ENCODE measurements at regions not wholly inside any gene's neighbourhood (a gene's known extent, or its start where the extent isn't known, plus 50 kb on each side); places are given as distances from the start of the nearest gene placed in this dataset.

DNA sequence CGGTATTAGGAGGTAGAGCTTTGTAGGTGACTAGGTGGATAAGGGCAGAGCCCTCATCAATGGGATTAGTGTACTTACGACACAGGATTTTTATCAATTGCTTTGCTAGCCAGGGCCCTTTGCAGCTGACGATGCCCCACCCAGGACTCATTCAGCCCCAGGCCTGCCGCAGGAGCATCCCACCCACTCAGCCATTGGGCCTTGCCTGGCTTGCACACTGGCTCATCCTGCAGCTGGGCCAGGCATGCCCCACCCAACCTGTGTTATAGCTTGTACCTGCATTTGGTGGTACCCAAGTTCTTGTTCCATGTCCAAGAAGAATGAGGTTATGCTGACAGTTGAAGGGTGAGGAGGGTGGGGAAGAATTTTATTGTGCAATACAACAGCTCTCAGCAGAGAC, 317.5 kb downstream of the PPARGC1A start:
- no peak for DNase-seq (ENCODE audit: low spot score)
- intact Hi-C loops (cut with DNase I): loop anchor here in 1 of 2 donors (10.0 kb wide), 1 partner anchor 178 kb away; no protein-coding TSS in a partner anchor

GRCh38 chr4:23567338-23567737, 322.5 kb downstream of the PPARGC1A start:
- intact Hi-C loops (cut with DNase I): no loop called here
- no peak for DNase-seq (ENCODE audit: low spot score)

DNA sequence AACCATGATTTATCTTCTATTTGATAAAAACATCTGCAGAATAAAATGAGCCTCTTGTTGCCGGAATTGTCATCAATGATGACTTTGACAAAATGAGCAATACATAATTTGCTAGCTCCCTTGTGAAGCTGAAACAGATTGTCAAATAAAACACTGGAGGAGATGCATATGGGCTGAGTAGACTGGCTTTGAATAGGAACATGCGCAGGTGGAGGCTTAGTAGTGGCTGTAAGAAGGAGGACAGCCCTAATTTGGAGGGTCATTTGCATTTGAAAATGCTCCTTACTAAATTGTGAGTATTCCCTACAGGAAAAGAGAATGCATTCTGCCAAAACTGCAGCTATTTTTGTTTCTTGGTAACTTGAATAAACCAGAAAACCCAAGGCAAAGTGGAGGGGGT, 329.1 kb downstream of the PPARGC1A start:
- DNase-seq (ENCODE audit: low spot score): no peak
- intact Hi-C loops (cut with DNase I): no loop called here

DNA sequence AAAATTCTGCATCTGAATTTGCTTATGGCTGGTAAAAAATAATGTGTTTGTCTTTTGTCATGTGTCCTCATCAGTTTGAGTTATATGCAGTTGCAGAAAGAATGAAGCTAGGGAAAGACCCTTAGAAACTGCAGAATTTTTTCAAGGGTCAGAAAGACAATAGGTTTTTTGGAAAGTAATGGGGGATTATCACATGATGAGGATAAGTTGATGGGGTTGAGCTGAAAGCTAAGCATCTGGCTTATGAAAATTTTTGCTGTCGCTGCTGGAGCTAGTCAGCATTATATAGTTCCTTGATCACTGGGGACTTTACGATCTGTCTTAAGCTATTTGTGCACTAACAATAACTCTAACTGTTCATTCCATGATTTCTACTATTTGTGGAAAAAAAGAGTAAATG, 331.7 kb downstream of the PPARGC1A start:
- DNase-seq (ENCODE audit: low spot score): no peak
- intact Hi-C loops (cut with DNase I): no loop called here

DNA sequence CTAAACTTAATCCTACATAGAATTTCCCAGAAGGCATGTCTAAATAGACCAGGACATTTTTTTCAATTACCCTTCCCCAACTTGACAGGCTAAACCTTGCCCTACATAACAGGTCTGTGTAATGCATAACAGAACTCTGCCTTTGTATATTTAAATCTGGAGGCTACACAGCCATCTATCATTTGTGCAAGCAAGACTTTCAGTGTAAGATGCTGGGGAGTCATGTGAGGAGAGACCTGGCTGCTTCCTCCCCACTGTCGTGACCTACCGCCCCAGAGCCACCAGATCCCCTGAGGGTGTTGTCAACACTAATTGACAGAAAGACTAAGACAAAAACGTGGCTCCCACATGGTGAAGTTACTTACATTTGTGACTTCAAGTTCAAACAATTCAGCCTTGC, 342.2 kb downstream of the PPARGC1A start:
- intact Hi-C loops (cut with DNase I): no loop called here
- no peak for DNase-seq (ENCODE audit: low spot score)

DNA sequence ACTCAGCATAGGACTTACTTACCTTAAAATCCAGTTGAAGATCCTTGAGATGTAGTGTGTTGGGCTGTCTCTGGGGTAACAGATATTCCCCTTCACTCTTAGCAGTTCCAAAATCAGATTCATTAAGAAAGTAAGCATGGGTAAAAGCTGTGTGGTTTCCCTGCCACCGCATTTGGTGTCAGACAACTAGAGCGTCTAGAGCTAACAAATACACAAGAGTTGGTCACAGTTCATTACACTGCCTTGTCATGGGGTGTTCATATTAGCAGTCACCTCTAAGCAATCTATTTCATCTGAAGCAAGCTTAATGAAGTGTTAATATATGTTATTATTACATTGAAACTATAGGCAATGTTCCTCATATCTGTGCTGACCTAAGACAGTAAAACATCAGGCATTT, 342.8 kb downstream of the PPARGC1A start:
- no peak for DNase-seq (ENCODE audit: low spot score)
- intact Hi-C loops (cut with DNase I): no loop called here

GRCh38 chr4:23539969-23540569, 349.8 kb downstream of the PPARGC1A start:
- no peak for DNase-seq (ENCODE audit: low spot score)
- intact Hi-C loops (cut with DNase I): no loop called here

DNA sequence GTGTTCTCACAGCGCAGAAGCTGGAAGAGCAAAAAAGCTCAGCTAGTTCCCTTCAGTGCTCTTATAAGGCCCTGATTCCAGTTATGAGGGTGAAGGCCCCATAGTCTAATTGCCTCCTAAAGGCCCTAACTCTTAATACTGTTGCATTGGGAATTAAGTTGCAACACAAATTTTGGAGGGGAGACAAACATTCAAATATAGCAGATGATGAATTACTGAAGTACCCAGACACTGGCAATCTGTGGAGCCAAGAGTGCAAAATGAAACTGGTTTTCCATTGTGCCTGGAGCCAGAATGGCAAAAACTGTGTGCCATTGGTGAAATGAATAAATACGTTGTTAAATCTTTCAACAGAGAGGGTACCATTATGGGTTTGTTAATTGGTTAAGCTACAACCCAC, 356.0 kb downstream of the PPARGC1A start:
- intact Hi-C loops (cut with DNase I): no loop called here
- no peak for DNase-seq (ENCODE audit: low spot score)

GRCh38 chr4:23516716-23517115, 373.1 kb downstream of the PPARGC1A start:
- no peak for DNase-seq (ENCODE audit: low spot score)
- intact Hi-C loops (cut with DNase I): no loop called here

- intact Hi-C loops (cut with DNase I): no loop called here
- DNase-seq (ENCODE audit: low spot score): no peak
Observed at GRCh38 chr4:23504083-23504482, 385.8 kb downstream of the PPARGC1A start.

DNA sequence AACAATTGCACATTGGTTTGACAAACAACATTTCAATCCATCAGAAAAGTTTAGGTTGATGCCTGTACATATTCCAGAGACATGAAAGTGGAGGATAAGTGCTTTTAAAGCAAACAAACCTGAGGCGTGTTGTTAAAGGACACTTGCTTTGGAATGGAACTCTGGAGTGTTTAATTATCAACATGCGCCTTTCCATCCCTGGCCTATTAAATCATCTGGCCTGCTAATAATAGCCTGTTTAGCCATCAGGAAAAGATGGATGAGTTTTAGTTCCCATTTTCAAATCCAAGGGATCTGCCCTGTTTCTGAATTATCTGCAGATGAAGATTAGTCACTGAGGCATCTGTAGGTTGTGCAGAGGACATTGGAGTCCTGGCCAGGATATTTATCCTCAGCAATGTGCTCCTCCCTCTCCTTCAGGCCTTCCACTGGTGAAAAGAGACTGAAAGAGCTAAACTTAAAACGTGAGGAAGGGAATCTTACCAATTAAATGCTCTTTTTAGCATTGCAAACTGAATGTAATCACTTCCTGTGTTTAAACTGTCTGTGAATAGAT, 388.9 kb downstream of the PPARGC1A start:
- intact Hi-C loops (cut with DNase I): no loop called here
- no peak for DNase-seq (ENCODE audit: low spot score)

- intact Hi-C loops (cut with DNase I): no loop called here
- DNase-seq (ENCODE audit: low spot score): no peak
Observed at GRCh38 chr4:23485801-23486200, 404.0 kb downstream of the PPARGC1A start.

DNA sequence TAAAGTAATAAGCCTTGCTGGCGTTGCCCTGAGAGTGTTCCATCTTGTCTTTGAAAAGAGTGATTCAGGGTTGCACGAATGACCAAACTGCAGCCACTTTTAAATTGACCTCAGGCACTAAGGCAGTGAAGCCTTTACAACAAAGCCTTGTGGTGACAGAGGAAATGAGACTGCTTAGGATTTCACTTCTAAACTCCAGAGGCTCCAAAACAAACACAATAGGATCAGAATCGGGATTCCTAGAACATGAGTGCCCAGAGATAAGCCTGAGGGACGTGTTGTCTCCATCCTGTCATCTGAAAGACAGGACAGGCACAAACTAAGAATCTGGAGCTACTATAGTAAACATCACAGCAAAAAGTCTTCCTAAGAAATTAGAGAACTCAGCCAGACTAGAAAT, 405.2 kb downstream of the PPARGC1A start:
- DNase-seq (ENCODE audit: low spot score): no peak
- intact Hi-C loops (cut with DNase I): no loop called here

DNA sequence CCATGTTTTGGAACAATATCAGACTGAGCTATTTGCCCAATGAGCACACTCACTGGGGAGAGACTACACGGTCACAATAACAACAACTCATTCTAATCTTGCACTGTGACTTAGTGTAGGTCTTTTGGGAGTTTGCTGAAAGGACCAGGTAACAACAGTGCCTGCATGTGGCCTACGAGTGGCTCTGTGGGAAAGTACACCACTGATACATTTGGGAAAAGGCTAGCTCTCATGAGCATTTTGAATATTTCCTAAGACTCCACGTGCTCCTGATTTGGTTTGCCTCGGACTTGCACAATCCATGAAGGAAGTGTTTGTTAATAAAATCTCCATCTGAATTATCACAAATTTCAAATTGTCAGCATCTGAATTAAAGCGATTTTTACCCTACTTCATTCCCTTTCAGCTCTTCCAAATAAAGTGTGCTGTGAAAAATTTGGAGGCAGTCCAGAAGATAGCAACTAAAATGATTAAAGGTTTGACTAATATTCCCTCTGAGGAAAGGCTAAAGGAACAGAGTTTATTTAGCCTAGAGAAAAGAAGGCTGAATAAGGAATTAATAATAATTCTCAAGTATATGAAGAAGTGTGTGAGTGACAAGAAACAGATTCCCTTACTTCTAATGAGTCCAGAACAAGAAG, 406.4 kb downstream of the PPARGC1A start:
- intact Hi-C loops (cut with DNase I): no loop called here
- no peak for DNase-seq (ENCODE audit: low spot score)

DNA sequence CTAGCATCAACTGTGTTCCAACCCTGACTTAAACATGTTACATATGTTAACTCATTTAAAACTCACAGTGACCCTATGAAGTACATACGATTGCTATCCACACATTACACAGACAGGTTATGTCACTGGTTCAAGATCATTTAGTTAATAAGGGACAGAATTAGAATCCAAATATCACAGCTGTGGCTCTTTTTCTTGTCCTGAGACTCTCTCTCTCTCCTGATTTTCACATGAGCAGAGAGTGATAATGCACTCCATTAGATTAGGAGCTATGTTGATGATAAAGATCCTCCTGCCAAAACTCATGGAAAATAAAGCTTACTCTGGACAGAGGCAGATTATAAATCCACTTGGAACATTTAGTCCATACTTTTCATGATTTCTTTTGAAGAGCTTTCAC, 408.3 kb downstream of the PPARGC1A start:
- intact Hi-C loops (cut with DNase I): no loop called here
- DNase-seq (ENCODE audit: low spot score): no peak

GRCh38 chr4:23477905-23478304, 411.9 kb downstream of the PPARGC1A start:
- intact Hi-C loops (cut with DNase I): no loop called here
- DNase-seq (ENCODE audit: low spot score): no peak

DNA sequence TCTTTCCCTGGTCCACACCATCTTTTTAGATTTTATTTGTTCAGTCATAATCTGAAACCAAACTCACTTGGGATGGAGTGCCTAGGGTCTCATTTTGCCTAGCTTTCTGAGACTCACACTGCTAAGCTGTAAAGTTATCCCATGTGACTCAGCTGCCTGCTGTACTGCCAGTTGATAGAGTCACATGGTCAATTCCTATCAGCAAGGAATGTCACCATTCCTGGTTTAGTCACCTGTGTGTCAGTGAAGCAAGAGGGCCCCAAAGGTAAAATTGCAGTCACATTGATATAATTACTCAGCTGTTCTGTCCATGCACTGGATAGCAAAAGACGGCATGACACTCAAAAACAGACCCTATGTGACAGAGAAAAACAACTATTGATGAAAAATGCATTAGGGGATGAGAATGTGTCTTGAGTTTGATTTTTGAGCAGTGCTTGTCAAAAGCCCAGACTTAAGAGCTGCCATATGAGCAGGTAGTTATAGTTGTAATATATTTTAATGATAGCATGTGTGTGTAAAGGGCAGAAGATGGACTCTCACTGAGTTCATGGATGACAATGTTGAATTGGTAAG, 413.2 kb downstream of the PPARGC1A start:
- no peak for DNase-seq (ENCODE audit: low spot score)
- intact Hi-C loops (cut with DNase I): no loop called here

DNA sequence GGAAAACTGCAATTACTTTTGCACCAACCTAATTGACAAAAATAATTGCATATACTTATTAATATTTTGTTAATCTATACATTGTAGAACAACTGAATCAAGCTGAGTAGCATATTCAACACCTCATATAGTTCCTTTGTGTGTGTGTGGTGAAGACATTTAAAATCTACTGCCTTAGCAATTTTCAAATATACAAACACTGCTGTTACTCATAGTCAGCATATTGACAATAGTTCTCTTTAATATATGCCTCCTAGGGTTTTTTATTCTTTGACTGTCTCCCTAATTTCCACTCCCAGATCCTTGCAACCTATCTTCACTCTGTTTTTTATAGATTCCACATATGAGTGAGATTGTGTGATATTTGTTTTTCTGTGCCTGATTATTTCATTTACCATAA, 426.8 kb downstream of the PPARGC1A start:
- intact Hi-C loops (cut with DNase I): no loop called here
- DNase-seq (ENCODE audit: low spot score): no peak

GRCh38 chr4:23458054-23458453, 431.8 kb downstream of the PPARGC1A start:
- intact Hi-C loops (cut with DNase I): no loop called here
- DNase-seq (ENCODE audit: low spot score): no peak

DNA sequence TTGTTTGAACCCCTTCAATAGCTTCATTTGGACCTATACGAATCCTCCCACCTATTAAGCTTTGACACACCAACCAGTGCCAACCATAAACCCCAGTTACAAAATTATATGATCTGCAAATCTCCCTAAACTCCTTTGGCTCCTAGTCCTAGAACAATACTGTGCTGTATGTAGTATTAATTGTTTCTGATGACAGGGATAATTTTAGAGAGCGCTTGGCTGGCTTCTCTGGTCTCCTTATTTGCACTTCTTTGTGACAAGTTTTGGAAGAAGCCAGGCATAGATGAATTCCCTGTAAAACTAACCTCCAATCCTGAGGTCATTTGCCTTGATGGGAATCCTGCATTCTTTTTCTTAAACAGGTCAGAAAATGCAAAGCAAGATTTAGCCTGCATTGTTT, 433.0 kb downstream of the PPARGC1A start:
- intact Hi-C loops (cut with DNase I): no loop called here
- no peak for DNase-seq (ENCODE audit: low spot score)
